ENCODE measurements at regions not wholly inside any gene's neighbourhood (a gene's known extent, or its start where the extent isn't known, plus 50 kb on each side); places are given as distances from the start of the nearest gene placed in this dataset.

DNA sequence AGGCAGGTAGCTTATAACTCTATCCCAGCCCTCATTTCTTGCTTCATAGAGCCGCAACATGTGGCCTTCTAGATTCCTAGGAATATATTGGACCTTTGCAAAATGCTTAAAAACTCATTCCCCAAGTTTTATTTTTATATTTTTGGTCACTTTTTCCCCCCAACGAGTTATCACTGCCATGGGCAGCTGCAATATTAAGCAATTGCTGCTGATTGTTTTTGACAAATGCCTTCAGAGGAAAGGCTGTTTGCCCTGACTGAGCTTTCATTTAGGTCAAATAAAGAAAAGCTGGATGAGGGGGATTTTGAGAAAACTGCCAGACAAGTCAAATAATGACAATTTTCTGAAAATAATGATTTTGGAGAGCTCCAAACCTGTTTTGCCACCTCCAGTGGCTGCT, 976.9 kb upstream of the MBL2 start:
- intact Hi-C loops (cut with DNase I, micrococcal nuclease), result no loop called here
- no peak for DNase-seq
- ATAC-seq, result no peak
- TF ChIP-seq, protein P1, sequence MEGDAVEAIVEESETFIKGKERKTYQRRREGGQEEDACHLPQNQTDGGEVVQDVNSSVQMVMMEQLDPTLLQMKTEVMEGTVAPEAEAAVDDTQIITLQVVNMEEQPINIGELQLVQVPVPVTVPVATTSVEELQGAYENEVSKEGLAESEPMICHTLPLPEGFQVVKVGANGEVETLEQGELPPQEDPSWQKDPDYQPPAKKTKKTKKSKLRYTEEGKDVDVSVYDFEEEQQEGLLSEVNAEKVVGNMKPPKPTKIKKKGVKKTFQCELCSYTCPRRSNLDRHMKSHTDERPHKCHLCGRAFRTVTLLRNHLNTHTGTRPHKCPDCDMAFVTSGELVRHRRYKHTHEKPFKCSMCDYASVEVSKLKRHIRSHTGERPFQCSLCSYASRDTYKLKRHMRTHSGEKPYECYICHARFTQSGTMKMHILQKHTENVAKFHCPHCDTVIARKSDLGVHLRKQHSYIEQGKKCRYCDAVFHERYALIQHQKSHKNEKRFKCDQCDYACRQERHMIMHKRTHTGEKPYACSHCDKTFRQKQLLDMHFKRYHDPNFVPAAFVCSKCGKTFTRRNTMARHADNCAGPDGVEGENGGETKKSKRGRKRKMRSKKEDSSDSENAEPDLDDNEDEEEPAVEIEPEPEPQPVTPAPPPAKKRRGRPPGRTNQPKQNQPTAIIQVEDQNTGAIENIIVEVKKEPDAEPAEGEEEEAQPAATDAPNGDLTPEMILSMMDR (IDR thresholded peaks at IDR 0.05), result no peak
- Histone ChIP-seq H3K4me1 (ENCODE audit: low read depth) (no peaks in the 10 kb centered on the region), H3K36me3 (ENCODE audit: low read depth) (no peaks in the 10 kb centered on the region), H3K9me3 (peaks cover 5% of the 10 kb centered on the region), H3K4me3 (no peak overlapping the region)

DNA sequence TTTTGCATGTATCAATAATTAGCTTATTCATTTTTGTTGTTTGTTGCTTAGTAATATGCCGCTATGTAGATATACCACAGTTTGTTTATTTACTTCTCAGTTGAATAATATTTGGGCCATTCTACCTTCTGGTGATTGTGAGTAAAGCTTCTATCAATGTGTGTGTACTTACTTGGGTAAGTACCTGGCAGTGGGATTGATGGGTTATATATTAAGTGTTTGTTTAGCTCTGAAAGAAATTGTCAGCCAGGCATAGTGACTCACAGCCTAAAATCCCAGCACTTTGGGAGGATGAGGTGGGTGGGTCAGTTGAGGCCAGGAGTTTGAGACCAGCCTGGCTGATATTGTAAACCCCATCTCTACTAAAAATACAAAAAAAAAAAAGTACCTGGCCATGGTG, 975.7 kb upstream of the MBL2 start:
- TF ChIP-seq, protein P1 (IDR thresholded peaks at IDR 0.05), result no peak
- Histone ChIP-seq H3K4me1 (ENCODE audit: low read depth) (no peaks in the 10 kb centered on the region), H3K36me3 (ENCODE audit: low read depth) (no peaks in the 10 kb centered on the region)

DNA sequence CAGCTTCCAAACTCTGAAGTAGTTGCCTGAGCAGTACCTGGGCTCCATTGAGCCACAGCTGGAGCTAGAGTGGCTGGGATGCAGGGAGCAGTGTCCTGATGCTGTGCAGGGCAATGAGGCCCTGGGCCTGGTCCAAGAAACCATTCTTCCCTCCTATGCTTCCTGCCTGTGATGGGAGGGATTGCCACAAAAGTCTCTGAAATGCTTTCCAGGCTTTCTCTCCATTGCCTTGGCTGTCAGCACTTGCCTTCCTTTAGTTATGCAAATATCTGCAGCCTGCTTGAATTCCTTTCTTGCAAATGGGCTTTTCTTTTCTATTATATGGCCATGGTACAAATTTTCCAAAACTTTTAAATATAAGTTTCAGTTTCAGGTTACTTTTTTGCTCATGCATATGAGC, 972.2 kb upstream of the MBL2 start:
- no peak for ATAC-seq
- peaks cover 5% of the 10 kb centered on the region for H3K9me3 ChIP-seq
- TF ChIP-seq, protein P1 (IDR thresholded peaks at IDR 0.05), result no peak
- intact Hi-C loops (cut with DNase I, micrococcal nuclease), result no loop called here
- no peak overlapping the region for H3K4me3 ChIP-seq
- no peaks in the 10 kb centered on the region for H3K36me3 ChIP-seq (ENCODE audit: low read depth)
- H3K4me1 ChIP-seq (ENCODE audit: low read depth), result no peaks in the 10 kb centered on the region
- DNase-seq, result no peak

More for the DNA sequence above, 975.7 kb upstream of the MBL2 start:
- Histone ChIP-seq H3K9me3 (peaks cover 5% of the 10 kb centered on the region), H3K4me3 (no peak overlapping the region)
- ATAC-seq (no peak), DNase-seq (no peak)
- intact Hi-C loops (cut with DNase I, micrococcal nuclease), result no loop called here

DNA sequence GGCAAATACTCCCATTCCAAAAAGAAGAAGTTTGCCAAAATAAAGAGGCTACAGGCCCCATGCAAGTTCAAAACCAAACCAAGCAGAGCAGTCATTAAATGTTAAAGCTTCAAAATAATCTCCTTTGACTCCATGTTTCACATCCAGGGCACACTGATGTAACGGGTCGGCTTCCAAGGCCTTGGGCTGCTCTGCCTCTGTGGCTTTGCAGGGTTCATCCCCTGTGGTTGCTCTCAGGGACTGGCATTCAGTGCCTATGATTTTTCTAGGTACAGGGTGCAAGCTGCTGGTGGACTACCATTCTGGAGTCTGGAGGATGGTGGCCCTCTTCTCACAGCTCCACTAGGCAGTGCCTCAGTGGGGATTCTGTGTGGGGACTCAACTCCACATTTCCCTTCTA, 971.6 kb upstream of the MBL2 start:
- intact Hi-C loops (cut with DNase I, micrococcal nuclease), result no loop called here
- DNase-seq (no peak), ATAC-seq (no peak)
- Histone ChIP-seq H3K4me1 (ENCODE audit: low read depth) (no peaks in the 10 kb centered on the region), H3K36me3 (ENCODE audit: low read depth) (no peaks in the 10 kb centered on the region), H3K9me3 (peaks cover under 1% of the 10 kb centered on the region), H3K4me3 (no peak overlapping the region)
- TF ChIP-seq, protein P1 (IDR thresholded peaks at IDR 0.05), result no peak

DNA sequence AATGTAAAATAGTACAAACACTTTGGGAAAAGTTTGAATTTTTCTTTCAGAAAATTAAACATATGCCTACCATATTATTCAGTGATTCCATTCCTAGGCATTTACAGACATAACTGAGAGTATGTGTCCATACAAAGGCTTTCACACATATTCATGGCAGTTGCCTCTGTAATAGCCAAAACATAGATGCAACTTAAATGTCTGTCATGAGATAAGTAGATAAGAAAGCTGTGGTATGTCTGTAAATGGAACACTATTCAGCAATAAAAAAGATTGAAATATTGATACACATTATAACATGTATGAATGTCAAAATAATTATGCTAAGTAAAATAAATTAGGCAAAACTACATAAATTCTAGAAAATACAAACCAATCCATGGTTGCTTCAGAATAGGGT, 964.5 kb upstream of the MBL2 start:
- ATAC-seq (no peak), DNase-seq (no peak)
- Histone ChIP-seq H3K36me3 (ENCODE audit: low read depth) (no peaks in the 10 kb centered on the region), H3K9me3 (no peaks in the 10 kb centered on the region), H3K4me3 (no peak overlapping the region), H3K4me1 (ENCODE audit: low read depth) (no peaks in the 10 kb centered on the region)
- intact Hi-C loops (cut with DNase I, micrococcal nuclease), result no loop called here
- TF ChIP-seq, protein P1 (IDR thresholded peaks at IDR 0.05), result no peak

DNA sequence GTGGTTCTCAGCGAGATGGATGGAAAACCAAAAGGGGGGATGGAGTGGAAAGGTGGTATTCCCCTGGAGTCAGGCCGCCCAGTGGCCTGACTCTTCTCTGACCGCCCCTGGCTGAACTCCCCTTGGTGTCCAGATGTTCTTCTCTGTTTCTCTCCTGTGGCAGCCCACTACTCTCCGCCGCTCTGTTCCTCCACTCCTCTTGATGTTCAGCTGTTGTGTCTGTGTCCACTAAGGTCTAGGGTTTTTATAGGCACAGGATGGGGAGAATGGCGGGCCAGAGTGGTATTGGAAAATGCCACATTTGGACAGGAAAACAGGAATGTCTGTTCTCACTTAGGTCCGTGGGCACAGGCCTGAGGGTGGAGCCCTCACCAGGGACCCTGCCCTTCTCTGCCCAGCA, 954.3 kb upstream of the MBL2 start:
- H3K4me3 ChIP-seq, result no peak overlapping the region
- no peaks in the 10 kb centered on the region for H3K36me3 ChIP-seq (ENCODE audit: low read depth)
- DNase-seq (no peak), ATAC-seq (no peak)
- no peaks in the 10 kb centered on the region for H3K9me3 ChIP-seq
- TF ChIP-seq, protein P1 (IDR thresholded peaks at IDR 0.05), result no peak
- intact Hi-C loops (cut with DNase I, micrococcal nuclease), result no loop called here
- H3K4me1 ChIP-seq (ENCODE audit: low read depth), result no peaks in the 10 kb centered on the region

Measured in mucosa of descending colon (tissue), 3 donors.